ENCODE measurements at regions not wholly inside any gene's neighbourhood (a gene's known extent, or its start where the extent isn't known, plus 50 kb on each side); places are given as distances from the start of the nearest gene placed in this dataset.

DNA sequence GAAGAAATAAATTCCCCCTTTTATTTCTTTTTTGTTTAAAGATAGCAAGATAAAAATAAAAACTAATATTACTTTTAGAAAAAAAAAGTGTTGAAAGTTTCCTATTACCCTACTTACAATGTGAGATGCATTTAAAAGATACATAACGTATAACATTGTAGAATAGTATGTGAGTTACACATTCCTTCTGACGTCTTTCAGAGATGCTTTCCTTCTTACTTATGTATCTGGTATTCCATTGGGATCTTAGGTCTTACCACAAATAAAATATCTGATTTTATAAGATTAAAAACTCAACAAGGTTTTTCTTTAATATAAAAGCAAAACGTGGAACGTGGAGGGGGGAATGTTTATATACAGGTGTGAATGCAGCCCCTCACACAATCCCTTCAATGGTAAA is 147.2 kb upstream of the ETS2 start:
- TF ChIP-seq GABPA (IDR thresholded peaks at IDR 0.05; ENCODE audit: low read depth, low read length) (no peak), GABPA (CRISPR knock-in tag; IDR thresholded peaks at IDR 0.05; ENCODE audit: low read depth) (no peak), FOSL2 (CRISPR knock-in tag; IDR thresholded peaks at IDR 0.05) (no peak), ETS1 (CRISPR knock-in tag; IDR thresholded peaks at IDR 0.05) (no peak), TAF1 (CRISPR knock-in tag; IDR thresholded peaks at IDR 0.05) (no peak), NR3C1 (CRISPR knock-in tag; IDR thresholded peaks at IDR 0.05) (no peak), ZBTB1 (CRISPR knock-in tag; IDR thresholded peaks at IDR 0.05; ENCODE audit: borderline replicate concordance) (no peak), CREB1 (IDR thresholded peaks at IDR 0.05) (no peak), CREB1 (CRISPR knock-in tag; IDR thresholded peaks at IDR 0.05) (no peak), ARNTL (CRISPR knock-in tag; IDR thresholded peaks at IDR 0.05) (no peak), PHF8 (CRISPR knock-in tag; IDR thresholded peaks at IDR 0.05) (no peak)
- TF ChIP-seq, protein P1, sequence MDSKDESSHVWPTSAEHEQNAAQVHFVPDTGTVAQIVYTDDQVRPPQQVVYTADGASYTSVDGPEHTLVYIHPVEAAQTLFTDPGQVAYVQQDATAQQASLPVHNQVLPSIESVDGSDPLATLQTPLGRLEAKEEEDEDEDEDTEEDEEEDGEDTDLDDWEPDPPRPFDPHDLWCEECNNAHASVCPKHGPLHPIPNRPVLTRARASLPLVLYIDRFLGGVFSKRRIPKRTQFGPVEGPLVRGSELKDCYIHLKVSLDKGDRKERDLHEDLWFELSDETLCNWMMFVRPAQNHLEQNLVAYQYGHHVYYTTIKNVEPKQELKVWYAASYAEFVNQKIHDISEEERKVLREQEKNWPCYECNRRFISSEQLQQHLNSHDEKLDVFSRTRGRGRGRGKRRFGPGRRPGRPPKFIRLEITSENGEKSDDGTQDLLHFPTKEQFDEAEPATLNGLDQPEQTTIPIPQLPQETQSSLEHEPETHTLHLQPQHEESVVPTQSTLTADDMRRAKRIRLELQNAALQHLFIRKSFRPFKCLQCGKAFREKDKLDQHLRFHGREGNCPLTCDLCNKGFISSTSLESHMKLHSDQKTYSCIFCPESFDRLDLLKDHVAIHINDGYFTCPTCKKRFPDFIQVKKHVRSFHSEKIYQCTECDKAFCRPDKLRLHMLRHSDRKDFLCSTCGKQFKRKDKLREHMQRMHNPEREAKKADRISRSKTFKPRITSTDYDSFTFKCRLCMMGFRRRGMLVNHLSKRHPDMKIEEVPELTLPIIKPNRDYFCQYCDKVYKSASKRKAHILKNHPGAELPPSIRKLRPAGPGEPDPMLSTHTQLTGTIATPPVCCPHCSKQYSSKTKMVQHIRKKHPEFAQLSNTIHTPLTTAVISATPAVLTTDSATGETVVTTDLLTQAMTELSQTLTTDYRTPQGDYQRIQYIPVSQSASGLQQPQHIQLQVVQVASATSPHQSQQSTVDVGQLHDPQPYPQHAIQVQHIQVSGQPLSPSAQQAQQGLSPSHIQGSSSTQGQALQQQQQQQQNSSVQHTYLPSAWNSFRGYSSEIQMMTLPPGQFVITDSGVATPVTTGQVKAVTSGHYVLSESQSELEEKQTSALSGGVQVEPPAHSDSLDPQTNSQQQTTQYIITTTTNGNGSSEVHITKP (CRISPR knock-in tag; IDR thresholded peaks at IDR 0.05; ENCODE audit: low read depth), result no peak
- TF ChIP-seq, protein P2, sequence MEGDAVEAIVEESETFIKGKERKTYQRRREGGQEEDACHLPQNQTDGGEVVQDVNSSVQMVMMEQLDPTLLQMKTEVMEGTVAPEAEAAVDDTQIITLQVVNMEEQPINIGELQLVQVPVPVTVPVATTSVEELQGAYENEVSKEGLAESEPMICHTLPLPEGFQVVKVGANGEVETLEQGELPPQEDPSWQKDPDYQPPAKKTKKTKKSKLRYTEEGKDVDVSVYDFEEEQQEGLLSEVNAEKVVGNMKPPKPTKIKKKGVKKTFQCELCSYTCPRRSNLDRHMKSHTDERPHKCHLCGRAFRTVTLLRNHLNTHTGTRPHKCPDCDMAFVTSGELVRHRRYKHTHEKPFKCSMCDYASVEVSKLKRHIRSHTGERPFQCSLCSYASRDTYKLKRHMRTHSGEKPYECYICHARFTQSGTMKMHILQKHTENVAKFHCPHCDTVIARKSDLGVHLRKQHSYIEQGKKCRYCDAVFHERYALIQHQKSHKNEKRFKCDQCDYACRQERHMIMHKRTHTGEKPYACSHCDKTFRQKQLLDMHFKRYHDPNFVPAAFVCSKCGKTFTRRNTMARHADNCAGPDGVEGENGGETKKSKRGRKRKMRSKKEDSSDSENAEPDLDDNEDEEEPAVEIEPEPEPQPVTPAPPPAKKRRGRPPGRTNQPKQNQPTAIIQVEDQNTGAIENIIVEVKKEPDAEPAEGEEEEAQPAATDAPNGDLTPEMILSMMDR (CRISPR knock-in tag; IDR thresholded peaks at IDR 0.05), result no peak
